Endothelial cell of umbilical vein (primary cell): ENCODE measurements at regions not wholly inside any gene's neighbourhood (a gene's known extent, or its start where the extent isn't known, plus 50 kb on each side); places are given as distances from the start of the nearest gene placed in this dataset.

Experiments used
- CTCF ChIP-seq, 2 donors: IDR thresholded peaks; 1 replicate in 1 of 2; 2 replicates in 1 of 2; pipeline ENCODE4 v1.5.1; 2011; ENCODE audit warnings: low read length in 2 of 2, mild to moderate bottlenecking in 2 of 2, moderate library complexity in 2 of 2, control low read depth in 1 of 2, inconsistent platforms in 1 of 2, low read depth in 1 of 2; ENCODE audit not compliant: insufficient read depth in 1 of 2; ENCODE audit errors: extremely low read depth in 1 of 2
- EZH2 ChIP-seq: IDR thresholded peaks from 2 replicates; pipeline ENCODE4 v1.6.1; 2012; ENCODE audit warnings: borderline replicate concordance, low read depth, mild to moderate bottlenecking, moderate library complexity, low read length, inconsistent platforms; ENCODE audit not compliant: severe bottlenecking
- GATA2 ChIP-seq: IDR thresholded peaks from 2 replicates; pipeline ENCODE4 v1.7.0; 2011; ENCODE audit warnings: low read depth, mild to moderate bottlenecking, moderate library complexity, mixed read lengths, low read length; ENCODE audit not compliant: insufficient read length, insufficient read depth
- MAX ChIP-seq: IDR thresholded peaks from 2 replicates; pipeline ENCODE4 v1.6.1; 2011; ENCODE audit not compliant: insufficient read depth, insufficient read length
- POLR2A ChIP-seq: IDR thresholded peaks from 2 replicates; pipeline ENCODE4 v1.6.1; 2012; ENCODE audit warnings: low read depth, mild to moderate bottlenecking, control low read depth, low read length

- no peak for TF ChIP-seq EZH2
- TF ChIP-seq CTCF (IDR thresholded peaks at IDR 0.05; ENCODE audit: extremely low read depth in 1 of 2, insufficient read depth in 1 of 2, low read depth in 1 of 2, low read length in 2 of 2) = no peak
- no peak for TF ChIP-seq GATA2
- no peak for TF ChIP-seq POLR2A
- no peak for TF ChIP-seq MAX
Observed at GRCh38 chr11:71371674-71372069, 76.5 kb downstream of the DHCR7 start.
